ENCODE measurements at regions not wholly inside any gene's neighbourhood (a gene's known extent, or its start where the extent isn't known, plus 50 kb on each side); places are given as distances from the start of the nearest gene placed in this dataset.
"Not testable (repeated sequence)": the region's sequence is repeated elsewhere in the genome, so short reads cannot be mapped to it uniquely, and the experiment has no call there.

DNA sequence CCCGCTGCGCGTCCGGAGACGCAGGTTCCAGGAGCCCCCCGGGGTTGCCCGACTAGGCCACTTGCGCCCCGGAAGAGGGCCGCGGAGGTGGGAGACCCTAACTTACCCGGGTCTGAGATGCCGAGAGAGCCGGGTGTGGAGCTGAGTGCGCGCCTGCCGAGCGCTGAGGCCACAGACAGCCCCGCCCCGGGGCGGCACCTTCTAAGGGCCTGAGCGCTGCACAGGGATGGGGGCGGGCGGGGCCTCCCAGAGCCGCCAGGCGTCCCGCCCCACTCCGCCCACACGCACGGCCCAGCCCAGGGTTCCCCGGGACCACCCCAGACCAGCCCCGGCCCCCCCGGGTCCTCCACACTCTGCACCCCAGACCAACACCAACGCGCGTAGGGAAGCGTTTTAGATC is 2692.0 kb upstream of the TPTE start:
- not testable (repeated sequence) for DNase-seq (ENCODE audit: low spot score)

DNA sequence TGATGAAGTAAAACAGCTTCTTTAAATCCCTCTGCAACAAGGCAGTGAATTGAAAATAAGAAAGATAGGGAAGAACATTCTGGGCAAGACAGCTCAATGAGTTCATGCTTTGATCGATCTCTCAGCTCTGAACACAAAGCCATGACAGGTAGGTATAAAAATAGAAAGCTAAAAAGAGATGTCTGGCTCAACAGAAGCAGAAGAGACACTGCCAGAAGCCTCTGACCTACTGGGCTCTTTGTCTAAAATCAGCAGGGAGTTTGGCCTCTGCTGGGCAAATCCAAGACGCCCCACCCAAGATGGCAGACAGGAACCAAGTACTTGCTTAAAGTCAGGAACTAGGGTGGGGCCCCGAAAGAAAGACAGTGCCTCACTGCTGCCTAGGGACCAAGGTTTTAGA is 2684.1 kb upstream of the TPTE start:
- DNase-seq (ENCODE audit: low spot score), result not testable (repeated sequence)

DNA sequence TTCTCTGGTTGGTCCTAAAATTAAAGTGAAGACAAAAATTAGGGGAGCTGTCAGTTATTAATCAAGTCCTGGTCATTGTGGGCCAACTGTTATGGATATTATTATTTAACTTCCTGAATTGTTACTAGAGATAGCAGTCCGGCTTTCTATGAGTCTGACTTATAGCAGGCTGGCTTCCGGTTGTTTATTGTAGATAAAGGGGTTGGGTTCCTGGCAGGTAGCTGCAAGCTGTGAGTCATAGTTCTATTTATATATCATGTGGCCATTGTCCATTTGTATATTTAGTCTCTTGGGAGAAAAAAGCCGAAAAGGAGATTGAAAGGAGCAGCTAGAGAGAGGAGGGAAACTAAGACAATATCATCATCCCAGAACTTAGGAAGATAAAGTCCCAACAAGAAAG is 2668.0 kb upstream of the TPTE start:
- DNase-seq (ENCODE audit: low spot score), result not testable (repeated sequence)

DNA sequence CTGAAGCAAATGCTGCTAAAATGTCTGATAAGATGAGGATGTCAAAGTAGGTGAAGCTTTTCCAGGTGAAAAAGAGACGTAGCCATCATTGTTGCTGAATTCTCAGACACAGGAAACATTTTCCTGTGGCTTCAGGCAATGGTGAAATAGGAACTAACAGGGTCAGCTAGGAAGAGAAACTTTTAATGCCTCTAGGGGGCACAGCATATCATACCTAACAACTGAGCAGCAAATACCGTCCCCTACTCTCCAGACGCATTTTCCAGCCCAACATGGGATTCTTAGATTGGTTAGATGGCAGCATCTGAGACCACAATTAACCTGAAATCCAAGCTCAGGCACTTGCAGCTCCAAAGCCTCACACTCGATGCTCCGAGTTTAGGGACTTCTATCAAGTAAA is 2667.5 kb upstream of the TPTE start:
- DNase-seq (ENCODE audit: low spot score), result not testable (repeated sequence)
